Ovary (tissue), 7 donors: ENCODE measurements at regions not wholly inside any gene's neighbourhood (a gene's known extent, or its start where the extent isn't known, plus 50 kb on each side); places are given as distances from the start of the nearest gene placed in this dataset.

Experiments used
- DNase-seq, 5 donors: peaks; one replicate each; pipeline ENCODE4 v3.0.0-alpha.2; 2019 to 2020
- H3K27ac ChIP-seq, 2 donors: fragments of 200-600 bp; one replicate each; pipeline versions ENCODE4 v1.5.1 to v1.8.0; 2019 to 2022
- H3K27me3 ChIP-seq: fragments of 200-600 bp; one replicate; pipeline ENCODE4 v1.8.0; 2022
- H3K36me3 ChIP-seq: fragments of 200-600 bp; sonication (generic); one replicate; pipeline ENCODE4 v1.5.1; 2019
- H3K4me1 ChIP-seq: one replicate; pipeline ENCODE4 v1.8.1; 2013; ENCODE audit warnings: mild to moderate bottlenecking, moderate library complexity; ENCODE audit not compliant: insufficient read depth
- H3K4me3 ChIP-seq: fragments of 200-600 bp; sonication (generic); one replicate; pipeline ENCODE4 v1.5.1; 2017
- H3K9me3 ChIP-seq, 2 donors: fragments of 200-600 bp in 1 of 2; sonication (generic) in 1 of 2; one replicate each; pipeline versions ENCODE4 v1.5.1 to v1.8.1; 2013 to 2019; ENCODE audit warnings: mild to moderate bottlenecking in 1 of 2, moderate library complexity in 1 of 2
- EP300 ChIP-seq: sonication (generic); formaldehyde crosslinking; IDR thresholded peaks from one replicate; pipeline ENCODE4 v1.6.1; 2017; ENCODE audit warnings: antibody characterized with exemption
- POLR2A ChIP-seq: fragments of 450-650 bp; IDR thresholded peaks from one replicate; pipeline ENCODE4 v1.6.1; 2017; ENCODE audit warnings: antibody characterized with exemption, mild to moderate bottlenecking, moderate library complexity
- WGBS, 3 donors: extraction: QIAGEN DNeasy Blood & Tissue Kit in 1 of 3; methylation state at CpG; one replicate each; pipeline versions ENCODE4 v1.1.5 to v1.1.7; 2013 to 2017; 5-methylcytosine and 5-hydroxymethylcytosine counted together
- intact Hi-C, 4 donors: fragments of 100-400 bp; cut with DNase I; formaldehyde crosslinking; loops; one replicate each; pipeline versions ENCODE4 v1.11.0 to v1.15.1; 2022 to 2023
- TF ChIP-seq, protein P1 (sequence below), 3 donors: fragments of 450-650 bp in 2 of 3; fragments of 200-600 bp in 1 of 3; IDR thresholded peaks; one replicate each; pipeline versions ENCODE4 v1.5.1 to v1.8.0; 2016 to 2022; ENCODE audit warnings: antibody characterized with exemption in 3 of 3, mild to moderate bottlenecking in 1 of 3
- donor health status: DM: no; HTN: no; CAD: no; lungs with moderate emphysema.
- donor health status: DM: no; HTN: no; CAD: no.
- donor health status: Bipolar disorder and iron deficiency.
- donor health status: DM: no; HTN: no; CAD: no.
- donor health status: DM: yes; HTN: yes; CAD: no.

DNA sequence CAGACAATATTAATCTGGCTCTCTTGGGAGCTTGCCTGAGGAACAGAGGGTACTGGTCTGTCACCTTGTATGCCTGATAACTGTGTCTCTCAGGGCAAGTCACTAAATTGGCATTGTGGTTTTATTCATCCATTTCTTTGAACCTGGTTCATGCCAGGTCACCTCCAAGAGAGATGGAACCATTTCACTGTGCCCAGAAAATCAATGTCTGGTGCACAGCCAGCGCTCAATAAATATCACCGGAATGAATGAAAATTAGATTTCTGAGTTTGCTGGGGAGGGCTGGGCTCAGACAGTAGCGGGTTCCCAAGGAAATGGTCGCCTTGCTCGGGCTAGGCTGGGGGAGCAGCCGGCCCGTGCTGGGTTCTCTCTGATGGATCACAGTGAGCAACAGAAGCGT, 64.1 kb upstream of the BAIAP2L1 start:
- no peak for DNase-seq
- WGBS, 3 donors = 66 to 73% (median 71%) methylated on average over 8 of the region's 8 CpGs
- Histone ChIP-seq H3K9me3 (peaks cover 0 to 9% of the 10 kb centered on the region in 2 donors), H3K4me1 (no peaks in the 10 kb centered on the region), H3K36me3 (no peaks in the 10 kb centered on the region), H3K27ac (no peak overlapping the region), H3K4me3 (no peak overlapping the region), H3K27me3 (no peaks in the 10 kb centered on the region)
- intact Hi-C loops = no loop called here
- TF ChIP-seq POLR2A (no peak), EP300 (no peak)
- TF ChIP-seq, protein P1, sequence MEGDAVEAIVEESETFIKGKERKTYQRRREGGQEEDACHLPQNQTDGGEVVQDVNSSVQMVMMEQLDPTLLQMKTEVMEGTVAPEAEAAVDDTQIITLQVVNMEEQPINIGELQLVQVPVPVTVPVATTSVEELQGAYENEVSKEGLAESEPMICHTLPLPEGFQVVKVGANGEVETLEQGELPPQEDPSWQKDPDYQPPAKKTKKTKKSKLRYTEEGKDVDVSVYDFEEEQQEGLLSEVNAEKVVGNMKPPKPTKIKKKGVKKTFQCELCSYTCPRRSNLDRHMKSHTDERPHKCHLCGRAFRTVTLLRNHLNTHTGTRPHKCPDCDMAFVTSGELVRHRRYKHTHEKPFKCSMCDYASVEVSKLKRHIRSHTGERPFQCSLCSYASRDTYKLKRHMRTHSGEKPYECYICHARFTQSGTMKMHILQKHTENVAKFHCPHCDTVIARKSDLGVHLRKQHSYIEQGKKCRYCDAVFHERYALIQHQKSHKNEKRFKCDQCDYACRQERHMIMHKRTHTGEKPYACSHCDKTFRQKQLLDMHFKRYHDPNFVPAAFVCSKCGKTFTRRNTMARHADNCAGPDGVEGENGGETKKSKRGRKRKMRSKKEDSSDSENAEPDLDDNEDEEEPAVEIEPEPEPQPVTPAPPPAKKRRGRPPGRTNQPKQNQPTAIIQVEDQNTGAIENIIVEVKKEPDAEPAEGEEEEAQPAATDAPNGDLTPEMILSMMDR (IDR thresholded peaks at IDR 0.05) = no peak

DNA sequence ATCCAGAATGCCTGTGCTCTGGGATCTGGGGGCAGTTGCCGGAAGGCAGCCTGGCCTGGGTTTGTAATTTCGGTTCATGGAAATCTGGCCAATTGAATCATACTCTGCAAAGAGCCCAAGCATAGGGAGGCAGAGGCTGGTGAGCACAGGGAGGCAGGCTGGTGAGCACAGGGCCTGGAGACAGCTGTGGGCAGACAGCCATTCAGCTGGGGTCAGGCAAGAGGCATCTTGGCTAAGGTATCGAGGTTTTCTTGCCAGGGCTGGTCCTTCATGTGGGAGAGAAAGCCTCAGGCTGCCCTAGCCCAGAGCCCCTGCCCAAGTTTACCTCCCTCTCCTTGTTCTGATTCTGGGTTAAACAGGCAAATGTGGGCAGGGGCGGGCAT, 63.7 kb upstream of the BAIAP2L1 start:
- H3K36me3 ChIP-seq = no peaks in the 10 kb centered on the region
- no peaks in the 10 kb centered on the region for H3K4me1 ChIP-seq
- TF ChIP-seq POLR2A = no peak
- TF ChIP-seq EP300 = no peak
- TF ChIP-seq, protein P1 (IDR thresholded peaks at IDR 0.05) = no peak
- no peaks in the 10 kb centered on the region for H3K27me3 ChIP-seq
- peaks cover 0 to 9% of the 10 kb centered on the region in 2 donors for H3K9me3 ChIP-seq
- 62 to 81% (median 78%) methylated on average over 4 of the region's 4 CpGs for WGBS, 3 donors
- no peak overlapping the region for H3K27ac ChIP-seq
- no peak for DNase-seq
- intact Hi-C loops = no loop called here
- no peak overlapping the region for H3K4me3 ChIP-seq

DNA sequence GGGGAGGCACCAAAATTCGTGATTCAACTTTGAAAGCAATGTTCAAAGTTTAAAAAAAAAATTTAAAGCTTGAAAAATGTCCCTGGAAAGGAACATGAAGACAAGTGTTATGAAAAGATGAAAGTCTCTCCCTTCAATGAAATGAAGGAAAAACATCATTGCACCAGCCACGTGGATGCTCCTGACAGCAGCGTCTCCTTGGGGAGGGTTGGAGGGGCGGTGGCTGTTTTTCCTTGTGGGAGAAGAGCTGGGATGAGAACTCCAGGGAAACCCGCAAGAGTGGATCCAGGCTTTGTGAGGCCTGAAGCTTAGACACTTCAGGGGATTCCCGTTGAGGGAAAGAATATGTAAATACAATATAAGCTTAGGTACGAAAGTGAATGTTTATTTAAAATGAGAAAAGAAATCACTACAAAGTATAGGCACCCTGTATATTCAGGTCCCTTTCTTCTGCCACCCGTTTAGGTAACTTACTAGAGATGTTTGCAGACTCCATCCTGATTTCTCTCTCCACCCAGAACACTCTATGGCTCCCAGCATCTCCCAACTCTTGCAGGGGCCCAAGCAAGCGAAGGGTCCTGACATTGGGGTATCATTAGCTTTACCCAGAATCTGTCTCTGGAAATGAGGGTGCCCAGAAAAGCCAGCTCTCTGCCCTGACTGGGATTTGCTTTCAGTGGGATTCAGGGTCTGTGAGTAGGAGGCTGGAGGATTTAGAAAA, 63.1 kb upstream of the BAIAP2L1 start:
- intact Hi-C loops = no loop called here
- TF ChIP-seq, protein P1 (IDR thresholded peaks at IDR 0.05) = no peak
- TF ChIP-seq POLR2A (no peak), EP300 (no peak)
- no peak for DNase-seq
- Histone ChIP-seq H3K9me3 (peaks cover 0 to 4% of the 10 kb centered on the region in 2 donors), H3K4me3 (no peak overlapping the region), H3K4me1 (no peaks in the 10 kb centered on the region), H3K27ac (no peak overlapping the region), H3K36me3 (no peaks in the 10 kb centered on the region), H3K27me3 (no peaks in the 10 kb centered on the region)
- WGBS, 3 donors = 55 to 61% (median 55%) methylated on average over 9 of the region's 9 CpGs

DNA sequence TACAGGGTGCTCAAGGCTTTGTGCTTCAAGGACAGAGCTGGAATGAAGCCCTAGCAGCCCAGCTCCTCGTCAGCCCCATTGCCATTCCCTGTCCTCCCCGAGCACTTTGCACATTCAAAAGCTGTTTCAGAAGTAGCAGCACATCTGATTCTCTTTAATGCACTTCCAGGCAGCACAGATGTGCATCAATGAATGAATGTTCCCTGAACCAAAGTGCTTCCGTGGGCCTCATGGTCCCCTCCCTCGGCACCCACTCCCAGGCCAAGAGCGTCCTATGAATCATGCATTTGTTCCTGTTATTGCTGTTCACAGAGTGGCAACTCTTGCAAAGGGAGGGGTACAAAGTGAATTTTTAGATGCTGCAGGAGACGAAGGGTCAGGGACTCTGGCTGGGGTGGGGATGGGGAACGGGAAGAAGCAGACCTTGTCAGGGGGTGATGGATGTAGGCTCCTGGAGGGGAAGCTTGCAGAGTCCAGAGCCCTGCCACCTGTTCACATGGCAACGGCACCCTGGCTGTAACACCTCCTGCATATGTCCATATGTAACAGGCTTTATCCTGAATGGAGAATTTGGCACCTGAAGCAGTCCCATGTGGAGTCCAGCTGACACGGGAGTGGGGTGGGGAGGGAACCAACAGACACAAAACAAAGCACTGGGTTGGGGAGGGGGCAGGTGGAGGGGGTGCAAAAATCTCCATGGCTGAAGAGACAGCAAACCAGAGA, 62.2 kb upstream of the BAIAP2L1 start:
- Histone ChIP-seq H3K9me3 (no peaks in the 10 kb centered on the region), H3K4me3 (no peak overlapping the region), H3K27ac (no peak overlapping the region), H3K4me1 (no peaks in the 10 kb centered on the region), H3K27me3 (no peaks in the 10 kb centered on the region), H3K36me3 (no peaks in the 10 kb centered on the region)
- TF ChIP-seq POLR2A (no peak), EP300 (no peak)
- TF ChIP-seq, protein P1 (IDR thresholded peaks at IDR 0.05) = no peak
- WGBS, 3 donors = 53 to 62% (median 58%) methylated on average over 9 of the region's 9 CpGs
- DNase-seq = no peak
- intact Hi-C loops = no loop called here
